HG03066 (cell line): ENCODE measurements at regions not wholly inside any gene's neighbourhood (a gene's known extent, or its start where the extent isn't known, plus 50 kb on each side); places are given as distances from the start of the nearest gene placed in this dataset.

Experiments
- ATAC-seq: cut with Tn5 transposase; IDR thresholded peaks from one replicate; pipeline ENCODE4 v1.9.1; 2021; ENCODE audit warnings: low read depth; ENCODE audit not compliant: unreplicated experiment

DNA sequence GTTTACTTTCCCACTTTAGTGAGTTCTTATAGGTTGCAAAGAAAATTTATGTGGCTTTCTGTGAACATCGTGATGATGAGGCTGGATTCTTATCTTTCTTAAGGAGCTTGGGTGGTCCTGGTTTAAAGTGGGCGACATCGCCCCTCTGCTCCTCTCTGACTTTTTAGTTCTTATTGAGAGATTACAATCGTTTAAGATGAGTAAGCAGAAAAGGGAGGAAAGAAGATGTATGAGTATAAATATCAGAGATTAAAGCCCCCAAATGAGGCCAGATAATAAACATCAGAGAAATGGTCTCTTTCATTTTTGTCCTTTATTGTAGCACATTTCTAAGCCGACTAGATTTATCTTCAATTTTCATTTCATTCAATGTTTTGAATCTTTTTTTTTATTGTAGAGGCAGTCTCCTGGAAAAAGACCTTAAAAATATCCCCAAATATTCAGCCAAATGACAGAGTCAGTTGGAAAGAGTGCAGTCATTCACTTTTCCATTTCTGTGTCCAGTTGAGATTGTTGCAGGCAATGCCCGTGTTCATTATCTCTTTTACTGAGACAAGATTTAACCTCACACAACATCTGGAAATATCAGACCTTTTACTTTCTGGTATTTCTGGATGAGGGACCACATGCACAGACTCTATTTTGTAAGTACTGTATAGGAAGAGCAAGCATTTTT, 62.0 kb upstream of the PDE7B start:
- no peak for ATAC-seq

DNA sequence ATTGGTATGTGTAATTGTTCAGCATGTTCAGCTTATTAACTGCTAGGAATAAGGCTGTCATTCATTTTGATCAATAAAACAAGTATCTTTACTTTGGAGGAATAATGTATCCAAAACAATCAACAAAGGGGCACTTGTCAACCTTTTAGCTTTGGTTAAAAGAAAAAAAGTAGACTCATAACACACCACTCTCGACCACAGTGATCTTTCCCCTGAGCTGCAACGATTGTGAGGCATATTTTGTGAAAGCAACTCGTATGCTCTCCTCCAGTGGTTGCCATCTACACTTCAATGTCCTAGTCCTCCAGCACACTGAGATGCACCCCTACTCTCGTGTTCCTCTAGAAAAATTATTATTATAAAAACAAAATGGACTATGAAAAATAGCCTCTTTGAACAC, 60.1 kb upstream of the PDE7B start:
- ATAC-seq: no peak

DNA sequence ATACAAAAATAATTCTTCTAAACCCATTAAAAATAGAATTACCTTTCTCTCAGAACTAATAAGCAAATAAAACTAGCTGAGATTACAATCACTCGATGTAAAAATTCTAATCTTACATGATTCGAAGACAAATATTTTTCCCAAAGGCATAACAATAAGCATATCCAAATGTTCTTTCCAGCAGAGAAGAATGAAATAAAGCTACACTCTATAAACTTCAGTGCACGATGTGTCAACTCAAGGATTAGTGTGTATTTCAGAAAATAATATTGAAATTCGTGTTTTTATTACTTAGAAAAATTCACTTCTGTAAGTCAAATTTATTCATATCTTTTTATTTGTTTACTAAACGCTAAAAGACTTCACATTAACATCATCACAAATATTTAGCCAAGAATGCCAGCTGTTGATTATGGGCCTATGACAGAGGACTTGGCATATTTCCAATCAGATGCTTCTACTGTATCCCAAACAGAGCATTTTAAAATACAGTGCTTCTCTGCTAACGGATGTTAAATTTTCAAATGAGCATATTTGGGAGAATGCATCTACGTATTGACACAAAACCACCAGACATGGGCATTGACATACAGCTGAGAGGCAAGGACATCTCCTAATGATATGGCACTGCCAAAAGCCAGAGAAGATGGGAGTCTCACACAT, 54.7 kb upstream of the PDE7B start:
- no peak for ATAC-seq

DNA sequence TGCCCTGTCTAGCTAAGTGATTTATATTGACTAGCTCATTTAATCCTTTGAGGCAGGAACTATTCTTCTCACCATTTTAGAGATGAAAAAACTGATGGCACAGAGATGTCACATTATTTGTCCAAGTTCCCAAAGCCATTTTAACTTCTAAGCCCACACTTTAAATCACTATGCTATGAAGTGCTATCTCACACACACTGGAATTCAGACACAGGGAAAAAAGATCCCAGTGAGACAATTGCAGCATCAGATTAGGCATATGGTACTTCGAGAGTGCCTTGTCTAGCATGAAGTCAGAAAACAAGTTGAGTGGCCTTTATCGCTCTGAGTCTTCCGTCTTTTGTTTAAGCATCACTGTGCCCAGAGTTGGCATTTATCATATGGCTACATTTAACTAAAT, 54.1 kb upstream of the PDE7B start:
- ATAC-seq: no peak

DNA sequence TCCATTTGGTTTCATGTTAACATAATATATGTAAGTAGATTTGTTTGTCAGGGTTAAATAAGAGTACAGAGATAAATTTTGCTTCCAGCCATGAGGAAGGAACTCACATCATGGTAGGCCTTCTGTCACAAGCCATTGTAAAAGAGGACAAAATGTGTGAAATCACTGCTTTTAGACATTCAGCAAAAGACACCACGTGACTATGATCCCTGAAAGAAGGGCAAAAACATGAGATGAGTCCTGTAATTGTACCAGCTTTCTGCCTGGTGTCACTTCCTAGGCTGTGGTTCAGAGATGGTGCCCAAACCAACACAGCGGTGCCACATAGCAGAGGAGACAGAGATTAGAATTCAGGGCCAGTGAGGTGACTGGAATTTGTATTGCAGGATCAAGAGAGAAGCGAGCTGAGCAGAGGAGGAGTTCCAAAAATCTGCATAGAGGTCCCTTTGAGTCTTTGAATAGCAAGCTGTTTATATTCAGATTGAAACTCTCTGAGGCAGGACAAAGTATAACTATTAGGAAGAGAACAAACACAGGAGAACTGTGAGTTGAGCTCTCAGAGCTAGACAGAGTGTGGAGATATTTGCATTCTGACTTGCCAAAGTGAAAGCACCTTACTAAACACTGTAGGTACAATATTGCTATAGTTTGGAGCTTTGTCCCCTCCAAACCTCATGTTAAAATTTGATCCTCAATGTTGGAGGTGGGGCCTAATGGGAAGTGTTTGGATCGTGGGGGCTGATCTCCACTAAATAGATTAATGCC, 52.6 kb upstream of the PDE7B start:
- no peak for ATAC-seq
